ENCODE measurements at regions not wholly inside any gene's neighbourhood (a gene's known extent, or its start where the extent isn't known, plus 50 kb on each side); places are given as distances from the start of the nearest gene placed in this dataset.
"Not testable (repeated sequence)": the region's sequence is repeated elsewhere in the genome, so short reads cannot be mapped to it uniquely, and the experiment has no call there.

- DNase-seq (ENCODE audit: low read depth), result no peak
Observed at GRCh38 chr15:79492065-79492464, 59.9 kb downstream of the MINAR1 start.

GRCh38 chr15:79494384-79494909 is 62.3 kb downstream of the MINAR1 start:
- DNase-seq (ENCODE audit: low read depth), result no peak

GRCh38 chr15:79494963-79495755 is 63.0 kb downstream of the MINAR1 start:
- no peak for DNase-seq (ENCODE audit: low read depth)

GRCh38 chr15:79495775-79496174 is 63.6 kb downstream of the MINAR1 start:
- DNase-seq (ENCODE audit: low read depth), result no peak

- DNase-seq (ENCODE audit: low read depth), result no peak
Observed at GRCh38 chr15:79496838-79497237, 64.7 kb downstream of the MINAR1 start.

GRCh38 chr15:79501086-79501485 is 69.0 kb downstream of the MINAR1 start:
- DNase-seq (ENCODE audit: low read depth), result no peak

GRCh38 chr15:79505956-79506355 is 73.8 kb downstream of the MINAR1 start:
- peak; percentile 15 for DNase-seq (ENCODE audit: low read depth)

GRCh38 chr15:79512844-79513243 is 80.7 kb downstream of the MINAR1 start:
- DNase-seq (ENCODE audit: low read depth), result not testable (repeated sequence)

- DNase-seq (ENCODE audit: low read depth), result no peak
Observed at GRCh38 chr15:79513417-79513816, 81.3 kb downstream of the MINAR1 start.

- DNase-seq (ENCODE audit: low read depth), result peak; percentile 8
Observed at GRCh38 chr15:79513940-79514339, 81.8 kb downstream of the MINAR1 start.

GRCh38 chr15:79515300-79516027 is 83.3 kb downstream of the MINAR1 start:
- no peak for DNase-seq (ENCODE audit: low read depth)

- DNase-seq (ENCODE audit: low read depth), result no peak
Observed at GRCh38 chr15:79516155-79516554, 84.0 kb downstream of the MINAR1 start.

- DNase-seq (ENCODE audit: low read depth), result no peak
Observed at GRCh38 chr15:79516646-79517045, 84.5 kb downstream of the MINAR1 start.

GRCh38 chr15:79519628-79520027 is 87.5 kb downstream of the MINAR1 start:
- DNase-seq (ENCODE audit: low read depth), result no peak

GRCh38 chr15:79520654-79521053 is 88.5 kb downstream of the MINAR1 start:
- no peak for DNase-seq (ENCODE audit: low read depth)

- no peak for DNase-seq (ENCODE audit: low read depth)
Observed at GRCh38 chr15:79522656-79523055, 90.5 kb downstream of the MINAR1 start.

- peak; percentile 32 for DNase-seq (ENCODE audit: low read depth)
Observed at GRCh38 chr15:79523266-79523665, 91.1 kb downstream of the MINAR1 start.

- no peak for DNase-seq (ENCODE audit: low read depth)
Observed at GRCh38 chr15:79524531-79524930, 92.4 kb downstream of the MINAR1 start.

- no peak for DNase-seq (ENCODE audit: low read depth)
Observed at GRCh38 chr15:79526376-79526775, 94.2 kb downstream of the MINAR1 start.

GRCh38 chr15:79527821-79528220 is 95.7 kb downstream of the MINAR1 start:
- no peak for DNase-seq (ENCODE audit: low read depth)

GRCh38 chr15:79529157-79529785 is 97.1 kb downstream of the MINAR1 start:
- DNase-seq (ENCODE audit: low read depth), result no peak

GRCh38 chr15:79535536-79535935 is 103.4 kb downstream of the MINAR1 start:
- peak; percentile 4 for DNase-seq (ENCODE audit: low read depth)
